ENCODE measurements at regions not wholly inside any gene's neighbourhood (a gene's known extent, or its start where the extent isn't known, plus 50 kb on each side); places are given as distances from the start of the nearest gene placed in this dataset.

DNA sequence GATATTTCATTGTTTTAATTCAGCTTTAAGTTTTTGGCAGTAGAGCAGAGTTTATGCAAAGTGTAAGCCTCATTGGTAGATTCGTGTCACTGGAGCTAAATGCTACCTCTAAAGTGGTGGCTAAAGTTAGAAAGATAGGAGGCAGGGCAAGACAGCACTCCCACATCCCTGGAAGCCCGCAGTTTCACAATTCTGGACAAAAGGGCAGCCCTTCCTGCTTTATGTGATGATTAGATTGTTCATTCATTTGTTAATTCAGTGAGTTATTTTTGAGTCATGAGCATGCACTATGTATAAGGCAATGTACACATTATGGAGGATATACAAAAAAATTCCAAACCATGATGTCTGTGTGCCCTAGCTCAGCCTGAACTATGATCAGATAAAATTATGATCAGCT is 52.1 kb upstream of the EIF3M start:
- no peak for DNase-seq (ENCODE audit: low read depth in 4 of 4, low spot score in 3 of 4)

DNA sequence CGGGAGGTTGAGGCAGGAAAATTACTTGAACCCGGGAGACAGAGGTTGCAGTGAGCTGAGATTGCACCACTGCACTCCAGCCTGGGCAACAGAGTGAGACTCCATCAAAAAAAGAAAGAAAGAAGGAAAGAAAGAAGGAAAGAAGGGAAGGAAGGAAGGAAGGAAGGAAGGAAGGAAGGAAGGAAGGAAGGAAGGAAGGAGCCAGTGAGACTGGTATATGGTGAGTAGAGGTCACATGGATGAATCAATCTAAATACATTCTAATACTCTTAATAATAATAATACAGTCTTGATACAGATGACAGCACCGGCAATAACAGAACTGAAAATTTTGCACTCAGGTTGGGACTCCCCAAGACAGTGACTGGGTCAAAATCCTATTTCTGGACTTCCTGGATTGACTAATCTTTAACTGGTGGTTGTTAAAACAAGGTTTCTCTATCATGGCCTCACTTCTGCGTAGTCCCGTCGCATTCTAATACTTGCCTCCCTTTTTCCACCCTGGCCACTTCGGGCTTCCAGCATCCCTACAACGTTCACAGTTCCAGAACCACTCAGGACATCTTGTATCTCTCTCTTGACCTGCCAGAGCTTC is 53.5 kb upstream of the EIF3M start:
- no peak for DNase-seq (ENCODE audit: low read depth in 4 of 4, low spot score in 3 of 4)

DNA sequence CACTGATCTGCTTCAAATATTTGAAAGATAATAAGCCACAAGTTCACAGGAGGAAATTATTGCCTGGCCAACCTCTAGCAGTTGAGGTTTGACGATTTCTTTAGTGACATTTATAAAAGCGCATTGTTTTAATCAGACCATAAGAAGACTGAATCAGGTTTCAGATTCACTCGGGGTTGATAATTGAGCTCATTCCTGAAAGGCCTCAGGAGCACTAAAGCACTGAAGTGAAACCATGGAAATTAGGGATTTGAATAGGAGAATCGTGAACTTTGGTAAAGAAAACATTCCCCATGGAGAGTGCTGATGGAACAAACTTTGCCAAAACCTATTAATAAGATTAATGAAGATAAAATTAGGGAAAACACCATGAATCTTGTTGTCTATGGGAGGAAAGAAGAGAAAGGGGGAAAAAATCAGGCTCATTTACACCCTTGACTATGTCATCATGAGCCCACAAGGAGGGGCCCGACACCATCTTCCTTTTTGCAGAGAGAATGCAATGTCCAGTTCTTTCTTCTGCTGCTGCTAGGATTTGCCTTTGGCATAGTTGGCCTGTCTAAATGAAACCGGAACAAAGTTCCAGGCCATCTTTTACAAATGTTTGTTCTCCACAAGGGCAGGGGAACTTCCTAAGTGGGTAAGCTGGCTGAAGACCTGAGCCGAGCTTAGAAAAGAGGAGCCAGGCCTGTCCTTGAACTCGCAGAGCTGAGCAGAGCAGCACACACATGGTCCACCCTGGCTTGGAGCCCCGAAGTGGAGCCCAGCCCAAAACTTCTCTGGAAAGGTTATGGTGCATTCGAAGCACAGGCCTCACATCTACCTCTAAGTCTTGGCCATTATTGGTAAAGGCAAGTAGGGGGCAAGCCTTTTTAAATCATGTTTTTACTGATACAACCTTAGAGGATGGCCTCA is 56.1 kb upstream of the EIF3M start:
- peak in 2 of 4 donors; percentile 46 to 56 for DNase-seq (ENCODE audit: low read depth in 4 of 4, low spot score in 3 of 4)

DNA sequence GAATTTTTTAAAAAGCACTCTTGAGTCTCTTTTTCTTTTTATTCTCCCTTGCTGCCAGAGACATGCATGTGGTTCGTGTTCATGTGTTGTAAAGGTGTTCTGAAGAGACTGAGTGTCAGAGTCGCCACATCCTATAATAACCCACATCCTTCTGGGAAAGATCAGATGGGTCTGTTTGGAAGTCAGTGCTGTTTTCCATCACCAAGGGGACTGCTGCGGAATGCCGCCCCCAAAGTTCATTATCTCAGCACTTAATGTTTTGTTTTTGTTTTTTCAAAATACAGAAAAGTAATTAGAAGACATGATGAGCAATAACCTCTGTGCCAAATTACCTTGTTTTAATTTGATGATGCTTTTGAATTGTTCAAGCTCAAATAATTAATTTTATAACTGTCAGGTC is 56.9 kb upstream of the EIF3M start:
- DNase-seq (ENCODE audit: low read depth in 4 of 4, low spot score in 3 of 4), result peak in 1 of 4 donors; percentile 35

DNA sequence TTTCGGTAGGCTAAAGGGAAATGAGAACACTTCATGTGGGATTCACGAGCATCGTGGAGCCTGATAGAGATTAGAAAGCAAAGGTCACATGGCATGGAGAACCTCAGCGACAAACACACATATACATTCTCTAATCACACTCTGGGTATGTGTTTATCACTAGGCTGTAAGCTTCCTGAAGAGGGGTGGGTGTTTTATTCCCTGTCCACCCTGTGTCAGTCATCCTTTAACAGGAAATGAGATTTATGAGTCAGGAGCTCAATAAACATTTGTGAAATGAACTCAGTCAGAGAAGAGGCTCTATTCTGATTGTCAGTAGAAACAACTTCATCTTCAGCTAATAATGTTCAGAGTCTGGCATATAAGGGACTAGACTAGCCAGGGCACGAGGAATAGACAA is 71.7 kb upstream of the EIF3M start:
- no peak for DNase-seq (ENCODE audit: low read depth in 4 of 4, low spot score in 3 of 4)

DNA sequence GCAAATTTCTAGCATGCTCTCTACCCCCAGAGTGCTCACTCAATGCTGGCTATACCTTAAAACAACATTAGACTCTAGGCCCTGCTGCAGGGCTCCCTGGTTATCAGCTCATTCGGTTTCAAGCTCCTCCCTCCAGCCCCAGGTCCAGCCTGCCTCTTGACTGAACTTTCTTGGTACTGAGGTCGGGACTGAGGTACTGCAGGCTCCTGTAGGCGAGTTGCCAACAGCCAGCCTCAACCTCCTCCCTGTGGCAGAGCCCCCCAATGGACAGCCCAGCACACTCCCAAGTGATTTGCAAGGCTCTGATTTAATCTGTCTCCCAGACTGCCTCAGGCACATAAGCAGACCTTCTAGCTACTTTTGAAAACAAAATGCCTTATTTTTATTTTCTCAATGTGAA is 73.6 kb upstream of the EIF3M start:
- no peak for DNase-seq (ENCODE audit: low read depth in 4 of 4, low spot score in 3 of 4)

DNA sequence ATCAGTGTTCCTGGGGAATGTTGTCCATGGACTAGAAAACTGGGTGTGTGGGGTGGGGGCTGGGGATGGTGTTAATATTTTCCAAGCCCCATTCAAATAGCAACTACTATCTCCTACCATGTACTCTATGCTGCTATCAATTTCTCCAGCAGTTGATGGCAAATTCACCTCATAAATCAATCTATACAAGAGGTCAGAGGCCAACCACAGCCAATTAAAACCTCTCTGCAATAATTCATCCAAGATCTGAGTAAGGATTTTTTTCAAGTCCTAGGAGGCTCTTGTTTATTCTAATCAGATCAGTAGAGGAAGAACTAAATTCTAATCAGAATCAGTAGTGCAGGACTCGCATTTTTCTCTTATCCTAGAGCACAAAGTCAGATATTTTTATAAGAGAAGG is 73.4 kb upstream of the WT1 start:
- no peak for DNase-seq (ENCODE audit: low read depth in 4 of 4, low spot score in 3 of 4)

DNA sequence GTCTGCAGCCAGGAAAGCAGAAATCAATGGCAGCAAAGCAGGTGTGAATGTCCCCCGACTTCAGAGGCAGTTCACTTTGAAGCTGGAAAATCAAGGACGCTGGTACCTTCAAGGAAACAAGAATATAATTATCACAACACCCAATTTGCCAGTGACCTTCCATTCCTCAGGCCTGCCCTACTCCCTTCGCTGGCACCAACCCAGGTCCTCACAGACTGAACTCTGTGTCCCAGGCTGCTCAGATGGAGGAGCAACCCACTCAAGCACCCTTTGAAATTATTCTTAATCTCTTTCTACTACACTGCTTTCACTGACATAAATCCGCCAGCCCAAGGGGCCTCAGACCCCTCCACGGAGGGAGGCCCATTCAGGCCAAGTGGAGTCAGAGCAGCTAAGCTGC is 64.7 kb upstream of the WT1 start:
- DNase-seq (ENCODE audit: low read depth in 4 of 4, low spot score in 3 of 4), result no peak

DNA sequence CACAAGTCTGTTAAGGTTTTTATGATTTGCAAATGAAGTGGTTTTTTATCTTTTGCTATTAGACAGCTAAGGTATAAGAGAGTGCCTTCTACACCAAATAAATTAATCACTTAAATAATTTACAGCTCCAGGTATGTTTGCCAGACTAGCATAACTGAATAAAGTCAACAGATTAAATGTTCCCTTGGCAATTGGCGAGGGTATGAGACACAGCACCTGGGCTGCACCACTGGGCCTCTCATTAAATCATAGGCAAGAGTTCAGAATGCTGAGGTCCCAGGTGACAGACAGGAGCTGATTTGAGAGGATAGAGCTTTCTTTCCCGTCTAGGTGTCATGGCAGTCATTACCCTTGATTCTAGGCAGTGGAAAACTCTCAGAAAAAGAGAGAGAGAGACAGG is 62.6 kb upstream of the WT1 start:
- no peak for DNase-seq (ENCODE audit: low read depth in 4 of 4, low spot score in 3 of 4)

DNA sequence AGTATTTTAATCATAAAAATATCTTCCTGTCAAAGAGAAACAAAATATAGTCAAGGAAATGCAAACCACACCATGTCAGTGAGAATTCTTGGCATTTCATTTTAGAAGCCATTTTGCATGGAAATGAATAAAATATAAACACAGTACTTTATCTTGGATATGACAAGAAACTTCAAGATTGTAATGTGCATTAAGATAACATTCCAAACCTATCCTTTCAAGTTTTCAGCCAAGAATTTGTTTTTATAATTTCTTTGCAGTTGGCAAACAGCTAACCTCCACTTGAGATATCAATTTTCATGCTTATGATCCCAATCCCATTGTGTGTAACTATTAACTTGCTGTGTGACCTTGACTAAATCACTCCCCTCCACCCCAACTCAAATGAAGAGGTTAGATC is 59.3 kb upstream of the WT1 start:
- DNase-seq (ENCODE audit: low read depth in 4 of 4, low spot score in 3 of 4), result no peak

DNA sequence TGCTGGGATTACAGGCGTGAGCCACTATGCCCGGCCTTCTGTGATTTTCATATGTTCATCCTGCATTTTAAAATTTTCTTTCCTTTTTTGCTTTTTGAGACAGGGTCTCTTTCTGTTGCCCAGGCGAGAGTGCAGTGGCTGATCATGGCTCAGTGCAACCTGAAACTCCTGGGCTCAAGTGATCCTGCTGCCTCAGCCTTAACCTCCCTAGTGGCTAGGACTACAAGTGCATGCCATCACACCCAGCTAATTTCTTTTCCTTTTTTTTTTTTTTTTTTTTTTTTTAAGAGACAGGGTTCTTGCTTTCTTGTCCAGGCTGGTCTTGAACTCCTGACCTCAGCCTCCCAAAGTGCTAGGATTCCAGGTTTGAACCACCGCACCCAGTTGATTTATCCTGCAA is 54.1 kb upstream of the WT1 start:
- no peak for DNase-seq (ENCODE audit: low read depth in 4 of 4, low spot score in 3 of 4)

DNA sequence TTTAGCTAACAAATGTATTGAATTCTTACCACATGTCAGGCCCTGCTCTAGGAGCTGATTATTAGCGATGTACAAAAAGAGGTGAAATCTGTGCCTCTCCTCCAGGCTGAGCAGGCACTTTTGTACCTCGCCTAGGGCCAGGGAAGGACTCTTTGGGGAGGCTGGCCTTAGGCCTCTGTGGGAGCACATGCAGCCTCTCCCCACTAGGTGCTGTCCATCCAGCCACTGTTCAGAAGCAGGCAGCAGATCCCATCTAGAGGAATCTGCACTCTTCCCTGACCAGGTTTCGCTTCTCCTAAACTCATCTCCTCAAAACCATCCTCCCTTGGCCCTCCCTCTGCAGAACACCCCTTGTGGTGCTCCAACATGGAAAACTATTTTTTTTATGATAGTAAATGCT is 51.9 kb upstream of the WT1 start:
- DNase-seq (ENCODE audit: low read depth in 4 of 4, low spot score in 3 of 4), result no peak

DNA sequence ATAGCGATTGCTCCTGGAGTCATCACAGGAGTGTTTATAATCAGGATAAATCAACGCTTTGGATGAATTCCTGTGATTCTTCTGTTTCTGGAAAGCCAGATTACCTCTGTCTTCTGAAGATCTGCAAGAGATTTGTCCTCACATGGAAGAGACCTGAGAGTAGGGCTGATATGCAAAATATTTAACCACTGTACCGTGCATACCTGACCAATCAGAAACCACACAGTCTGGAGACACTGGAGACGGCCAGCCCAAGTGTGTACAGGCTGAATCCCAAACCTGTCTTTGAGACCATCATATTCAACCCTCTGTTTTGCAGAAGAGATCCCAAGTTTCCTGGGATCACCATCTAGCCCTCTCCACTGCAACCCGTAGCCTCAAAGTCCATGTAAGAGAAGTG is 50.4 kb upstream of the WT1 start:
- no peak for DNase-seq (ENCODE audit: low read depth in 4 of 4, low spot score in 3 of 4)

Measured in right renal pelvis (tissue), 4 donors.